GM12878 (cell line): ENCODE measurements at regions not wholly inside any gene's neighbourhood (a gene's known extent, or its start where the extent isn't known, plus 50 kb on each side); places are given as distances from the start of the nearest gene placed in this dataset.

Source experiments
- ATF2 ChIP-seq: IDR thresholded peaks from 2 replicates; pipeline ENCODE4 v1.6.1; 2012; ENCODE audit warnings: low read length, inconsistent platforms
- CBX5 ChIP-seq: sonication (generic); IDR thresholded peaks from 2 replicates; pipeline ENCODE4 v1.6.1; 2016; ENCODE audit warnings: low read depth, moderate library complexity, mild to moderate bottlenecking, inconsistent platforms
- CHD1 ChIP-seq: IDR thresholded peaks from 2 replicates; pipeline ENCODE4 v1.6.1; 2012; ENCODE audit warnings: low read depth, low read length, improper control_type of control experiment
- E4F1 ChIP-seq: fragments of 450-650 bp; IDR thresholded peaks from 2 replicates; pipeline ENCODE4 v1.6.1; 2018; ENCODE audit warnings: borderline replicate concordance, mild to moderate bottlenecking; ENCODE audit not compliant: partially characterized antibody
- EGR1 ChIP-seq, 2 experiments: IDR thresholded peaks; 1 replicate in 1 of 2; 2 replicates in 1 of 2; pipeline ENCODE4 v1.6.1; 2011 to 2012; ENCODE audit warnings: low read depth in 2 of 2, low read length in 2 of 2, borderline replicate concordance in 1 of 2, mild to moderate bottlenecking in 1 of 2, moderate library complexity in 1 of 2
- HCFC1 ChIP-seq: fragments of 150-350 bp; IDR thresholded peaks from 2 replicates; pipeline ENCODE4 v1.6.1; 2014; ENCODE audit warnings: low read length
- HDGF ChIP-seq: fragments of 450-650 bp; IDR thresholded peaks from 2 replicates; pipeline ENCODE4 v1.6.1; 2016; ENCODE audit warnings: antibody characterized with exemption
- KDM1A ChIP-seq: fragments of 200-600 bp; sonication (generic); IDR thresholded peaks from 2 replicates; pipeline ENCODE4 v1.6.1; 2016; ENCODE audit warnings: borderline replicate concordance
- POLR2AphosphoS5 ChIP-seq: IDR thresholded peaks from 2 replicates; pipeline ENCODE4 v1.6.1; 2011; ENCODE audit warnings: mild to moderate bottlenecking, low read length, inconsistent platforms
- RAD21 ChIP-seq: IDR thresholded peaks from 2 replicates; pipeline ENCODE4 v1.6.1; 2011; ENCODE audit warnings: mild to moderate bottlenecking, low read depth, low read length, moderate library complexity; ENCODE audit not compliant: insufficient read depth
- RAD51 ChIP-seq: fragments of 450-650 bp; IDR thresholded peaks from 2 replicates; pipeline ENCODE4 v1.6.1; 2016; ENCODE audit warnings: moderate library complexity, mild to moderate bottlenecking, inconsistent platforms
- RB1 ChIP-seq: fragments of 450-650 bp; formaldehyde crosslinking; IDR thresholded peaks from 2 replicates; pipeline ENCODE4 v1.6.1; 2017; ENCODE audit warnings: mild to moderate bottlenecking, borderline replicate concordance
- SMC3 ChIP-seq: IDR thresholded peaks from 2 replicates; pipeline ENCODE4 v1.6.1; 2011; ENCODE audit warnings: low read length, improper control_type of control experiment, borderline replicate concordance
- SPI1 ChIP-seq: IDR thresholded peaks from 2 replicates; pipeline ENCODE4 v1.6.1; 2011; ENCODE audit warnings: low read depth, mild to moderate bottlenecking, low read length, moderate library complexity, borderline replicate concordance; ENCODE audit not compliant: insufficient read depth
- SRF ChIP-seq, 2 experiments: IDR thresholded peaks; 2 replicates each; pipeline ENCODE4 v1.6.1; 2011; ENCODE audit warnings: low read depth in 2 of 2, low read length in 2 of 2, mild to moderate bottlenecking in 1 of 2, moderate library complexity in 1 of 2
- YBX1 ChIP-seq: fragments of 450-650 bp; IDR thresholded peaks from 2 replicates; pipeline ENCODE4 v1.6.1; 2016; ENCODE audit warnings: antibody characterized with exemption
- YY1 ChIP-seq: IDR thresholded peaks from 2 replicates; pipeline ENCODE4 v1.6.1; 2011; ENCODE audit warnings: low read depth, mild to moderate bottlenecking, low read length
- ZBTB4 ChIP-seq: fragments of 450-650 bp; formaldehyde crosslinking; IDR thresholded peaks from 2 replicates; pipeline ENCODE4 v1.4.0; 2022; ENCODE audit warnings: mild to moderate bottlenecking, moderate library complexity
- ZNF207 ChIP-seq: fragments of 450-650 bp; IDR thresholded peaks from 2 replicates; pipeline ENCODE4 v1.6.1; 2014; ENCODE audit warnings: antibody characterized with exemption, mild to moderate bottlenecking, borderline replicate concordance
- ZNF217 ChIP-seq: fragments of 450-650 bp; IDR thresholded peaks from 2 replicates; pipeline ENCODE4 v1.6.1; 2017; ENCODE audit warnings: antibody characterized with exemption, mild to moderate bottlenecking
- ZNF274 ChIP-seq: IDR thresholded peaks from one replicate; pipeline ENCODE4 v1.8.0; 2011; ENCODE audit not compliant: insufficient read length, insufficient read depth
- ZNF384 ChIP-seq: IDR thresholded peaks from 2 replicates; pipeline ENCODE4 v1.6.1; 2012; ENCODE audit warnings: low read depth, mild to moderate bottlenecking, low read length, improper control_type of control experiment, borderline replicate concordance

- TF ChIP-seq E4F1: no peak
- no peak for TF ChIP-seq CHD1
- TF ChIP-seq YBX1: no peak
- TF ChIP-seq YY1: peak; percentile 35; the same call in 1 of the 2 replicates
- TF ChIP-seq ZNF384: no peak
- peak; percentile 78 for TF ChIP-seq RAD21
- TF ChIP-seq ATF2: no peak
- no peak for TF ChIP-seq RB1
- no peak for TF ChIP-seq POLR2AphosphoS5
- TF ChIP-seq ZNF207: no peak
- no peak for TF ChIP-seq ZNF274
- TF ChIP-seq EGR1 (IDR thresholded peaks at IDR 0.05; ENCODE audit: borderline replicate concordance in 1 of 2, low read depth in 2 of 2, low read length in 2 of 2): no peak
- no peak for TF ChIP-seq ZNF217
- TF ChIP-seq KDM1A: no peak
- no peak for TF ChIP-seq HDGF
- TF ChIP-seq CBX5: no peak
- TF ChIP-seq SPI1: no peak
- TF ChIP-seq RAD51: no peak
- TF ChIP-seq ZBTB4 (CRISPR knock-in tag): no peak
- TF ChIP-seq SRF (IDR thresholded peaks at IDR 0.05; ENCODE audit: low read depth in 2 of 2, low read length in 2 of 2): no peak
- peak; percentile 80 for TF ChIP-seq SMC3
- no peak for TF ChIP-seq HCFC1
- TF ChIP-seq, all 136 proteins: peak for 4
These were observed 67.3 kb upstream of the NUP50 start (continued) for GRCh38 chr22:45096256-45096907.
